Naive thymus-derived CD8-positive, alpha-beta T cell (primary cell): ENCODE measurements at regions not wholly inside any gene's neighbourhood (a gene's known extent, or its start where the extent isn't known, plus 50 kb on each side); places are given as distances from the start of the nearest gene placed in this dataset.

Experiments
- ATAC-seq, 2 donors: fragments of 150-1000 bp; cut with Tn5 transposase in 1 of 2; sonication (Bioruptor Pico), chemical (Tn5 transposase) in 1 of 2; 1 replicate in 1 of 2; 2 replicates in 1 of 2; pipeline ENCODE4 v1.10.0; 2021; ENCODE audit warnings: mild to moderate bottlenecking in 2 of 2, moderate library complexity in 2 of 2
- POLR2A ChIA-PET: fragments of 350-600 bp; sonication (Branson Sonifier 250); formaldehyde crosslinking; loops from one replicate; lab custom pipeline; 2021; ENCODE audit warnings: antibody characterized with exemption; lab: Charles Lee
- DNase-seq, 10 donors: peaks; one replicate each; pipeline versions ENCODE4 v3.0.0 to v3.0.0-alpha.2; 2020 to 2022
- H3K27ac Mint-ChIP-seq, 10 donors: one replicate each; pipeline ENCODE4 v1.8.0; 2020 to 2022; ENCODE audit warnings: mild to moderate bottlenecking in 10 of 10, mixed read lengths in 10 of 10, moderate library complexity in 4 of 10, inconsistent platforms in 1 of 10
- H3K27me3 Mint-ChIP-seq, 5 donors: one replicate each; pipeline ENCODE4 v1.8.0; 2021 to 2022; ENCODE audit warnings: mixed read lengths in 5 of 5
- H3K36me3 Mint-ChIP-seq, 3 donors: one replicate each; pipeline ENCODE4 v1.8.0; 2020 to 2022; ENCODE audit warnings: mixed read lengths in 3 of 3, mild to moderate bottlenecking in 2 of 3, inconsistent platforms in 1 of 3
- H3K4me1 Mint-ChIP-seq, 4 donors: one replicate each; pipeline ENCODE4 v1.8.0; 2021 to 2022; ENCODE audit warnings: mixed read lengths in 4 of 4
- H3K4me3 Mint-ChIP-seq, 10 donors: one replicate each; pipeline ENCODE4 v1.8.0; 2020 to 2022; ENCODE audit warnings: mild to moderate bottlenecking in 10 of 10, mixed read lengths in 10 of 10, moderate library complexity in 6 of 10, inconsistent platforms in 1 of 10
- H3K9me3 Mint-ChIP-seq, 9 donors: one replicate each; pipeline ENCODE4 v1.8.0; 2020 to 2022; ENCODE audit warnings: mixed read lengths in 9 of 9, mild to moderate bottlenecking in 3 of 9, inconsistent platforms in 1 of 9, moderate library complexity in 1 of 9

GRCh38 chr18:46418663-46419260 is 238.3 kb downstream of the LOXHD1 start:
- ATAC-seq (no peak), DNase-seq (no peak)
- Mint-ChIP-seq H3K4me3 (no peak overlapping the region), H3K4me1 (peaks cover 2 to 17% (median 14%) of the 10 kb centered on the region in 4 donors), H3K36me3 (no peaks in the 10 kb centered on the region), H3K27ac (peak overlapping the region in 2 of 10 donors; percentile 14 to 75), H3K27me3 (no peaks in the 10 kb centered on the region), H3K9me3 (no peaks in the 10 kb centered on the region)
- POLR2A ChIA-PET: no interaction called here

GRCh38 chr18:46419391-46420141 is 237.5 kb downstream of the LOXHD1 start:
- Mint-ChIP-seq H3K27me3 (no peaks in the 10 kb centered on the region), H3K27ac (peak overlapping the region in 3 of 10 donors; percentile 14 to 70 (median 14)), H3K9me3 (no peaks in the 10 kb centered on the region), H3K36me3 (no peaks in the 10 kb centered on the region), H3K4me3 (no peak overlapping the region), H3K4me1 (peaks cover 2 to 17% (median 14%) of the 10 kb centered on the region in 4 donors)
- DNase-seq (no peak), ATAC-seq (no peak)
- POLR2A ChIA-PET: no interaction called here

DNA sequence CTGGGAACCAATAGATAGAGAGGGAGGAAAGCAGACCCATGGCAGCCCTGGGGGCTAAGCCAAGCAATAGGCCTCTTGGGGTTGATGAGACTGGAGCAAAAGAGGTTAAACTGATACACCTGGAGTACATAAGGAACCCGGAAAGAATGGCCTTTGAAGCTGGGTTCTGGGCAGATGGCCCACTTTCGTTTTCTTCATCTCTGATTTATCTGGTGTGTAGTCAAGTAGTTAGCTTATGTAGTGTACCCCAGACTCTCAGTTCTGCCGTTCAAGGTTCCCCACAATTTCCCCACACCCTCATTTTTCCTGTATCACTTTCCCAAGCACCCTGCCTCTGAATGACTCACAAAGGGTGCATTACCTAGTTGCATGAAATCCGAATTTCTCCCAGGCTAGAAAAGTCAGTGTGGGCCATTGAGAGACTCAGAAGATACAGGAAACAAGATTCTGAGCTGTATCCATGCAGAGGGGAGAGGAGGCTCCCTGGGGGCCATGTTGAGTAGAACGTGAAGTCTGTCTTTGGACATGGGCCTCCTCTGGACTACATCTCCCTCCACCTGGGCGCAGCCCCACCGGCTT is 235.0 kb downstream of the LOXHD1 start:
- Mint-ChIP-seq H3K27me3 (peaks cover 0 to 3% (median 0%) of the 10 kb centered on the region in 5 donors), H3K27ac (peak overlapping the region in 1 of 10 donors; percentile 45), H3K9me3 (no peaks in the 10 kb centered on the region), H3K4me1 (peaks cover 2 to 17% (median 14%) of the 10 kb centered on the region in 4 donors), H3K36me3 (no peaks in the 10 kb centered on the region), H3K4me3 (peak overlapping the region in 1 of 10 donors; percentile 43)
- ATAC-seq (no peak), DNase-seq (no peak)
- POLR2A ChIA-PET: no interaction called here

DNA sequence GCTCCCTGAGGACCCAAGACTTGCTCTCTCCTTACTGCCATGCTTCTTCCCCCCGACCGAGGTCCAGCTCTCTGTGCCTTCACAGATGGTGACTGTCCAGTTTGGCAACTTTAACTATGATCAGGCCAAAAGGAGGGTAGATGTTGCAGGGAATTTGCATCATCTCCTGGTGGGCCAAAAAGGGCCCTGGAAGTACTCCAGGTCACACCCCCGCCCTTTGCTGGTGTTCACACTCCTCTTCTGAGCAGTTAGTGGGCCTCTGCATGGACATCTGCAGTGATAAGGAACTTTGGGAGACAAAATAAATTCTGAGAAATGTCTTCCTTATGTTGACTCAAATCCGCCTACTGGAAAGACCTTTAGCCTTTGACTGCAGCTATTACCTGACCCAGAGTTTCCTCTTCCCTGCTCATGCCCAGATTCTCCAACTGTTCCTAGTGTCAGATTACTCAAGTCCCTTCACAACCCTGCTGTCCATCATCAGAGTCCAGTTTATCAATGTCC is 234.4 kb downstream of the LOXHD1 start:
- Mint-ChIP-seq H3K27ac (no peak overlapping the region), H3K4me3 (no peak overlapping the region), H3K36me3 (no peaks in the 10 kb centered on the region), H3K9me3 (no peaks in the 10 kb centered on the region), H3K4me1 (peaks cover 2 to 17% (median 14%) of the 10 kb centered on the region in 4 donors), H3K27me3 (peaks cover 0 to 3% (median 0%) of the 10 kb centered on the region in 5 donors)
- DNase-seq (no peak), ATAC-seq (no peak)
- POLR2A ChIA-PET: no interaction called here

- POLR2A ChIA-PET: no interaction called here
- H3K4me3 Mint-ChIP-seq: no peak overlapping the region
- peaks cover 2 to 17% (median 14%) of the 10 kb centered on the region in 4 donors for H3K4me1 Mint-ChIP-seq
- DNase-seq (no peak), ATAC-seq (no peak)
- no peak overlapping the region for H3K27ac Mint-ChIP-seq
- H3K36me3 Mint-ChIP-seq: no peaks in the 10 kb centered on the region
- peaks cover 0 to 3% (median 0%) of the 10 kb centered on the region in 5 donors for H3K27me3 Mint-ChIP-seq
- H3K9me3 Mint-ChIP-seq: no peaks in the 10 kb centered on the region
Measured at GRCh38 chr18:46423226-46423805, 233.7 kb downstream of the LOXHD1 start.

DNA sequence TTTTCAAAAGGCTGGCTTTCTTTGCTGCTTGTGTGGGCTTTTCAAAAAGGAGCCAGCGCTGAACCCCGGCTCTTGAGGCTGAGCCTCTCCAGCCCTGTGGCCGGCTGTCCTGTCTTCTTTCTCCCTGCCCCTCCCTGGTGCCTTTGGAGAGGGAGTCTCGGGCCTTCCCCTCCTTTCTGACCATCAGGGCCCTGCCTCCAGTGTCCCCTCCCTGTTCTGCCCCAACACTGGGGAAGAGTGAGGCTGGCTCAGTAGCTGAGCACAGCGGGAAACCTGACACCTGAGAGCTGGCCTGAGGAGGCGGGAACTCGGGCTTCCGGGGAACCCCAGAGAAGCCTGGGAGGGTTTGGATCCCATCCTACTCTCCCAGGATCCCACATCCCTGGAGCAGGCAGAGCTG is 232.1 kb downstream of the LOXHD1 start:
- Mint-ChIP-seq H3K27me3 (peaks cover 0 to 3% (median 0%) of the 10 kb centered on the region in 5 donors), H3K9me3 (no peaks in the 10 kb centered on the region), H3K27ac (no peak overlapping the region), H3K4me1 (peaks cover under 1 to 3% (median 2%) of the 10 kb centered on the region in 4 donors), H3K4me3 (no peak overlapping the region), H3K36me3 (no peaks in the 10 kb centered on the region)
- POLR2A ChIA-PET: no interaction called here
- no peak for ATAC-seq
- DNase-seq: no peak

DNA sequence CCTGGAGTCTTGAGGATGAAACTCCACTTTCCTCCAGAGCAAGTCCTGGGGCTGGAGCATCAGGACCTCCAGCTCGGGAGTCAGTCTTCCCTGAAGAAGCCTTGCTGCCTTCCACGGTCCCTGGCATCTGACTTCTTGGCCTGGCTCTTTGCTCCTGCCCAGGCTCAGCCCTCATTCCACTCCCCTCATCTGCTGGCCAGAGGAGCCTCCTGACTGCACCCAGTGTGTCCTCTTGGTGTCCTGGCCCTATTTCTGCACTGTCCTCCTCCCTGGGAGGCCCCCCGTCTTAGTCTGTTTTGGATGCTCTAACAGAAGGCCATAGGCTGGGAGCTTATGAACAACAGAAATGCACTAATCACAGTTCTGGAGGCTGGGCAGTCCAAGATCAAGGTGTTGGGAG is 231.5 kb downstream of the LOXHD1 start:
- H3K9me3 Mint-ChIP-seq: no peaks in the 10 kb centered on the region
- peaks cover 0 to 3% (median under 1%) of the 10 kb centered on the region in 4 donors for H3K4me1 Mint-ChIP-seq
- peaks cover 0 to 5% (median 0%) of the 10 kb centered on the region in 5 donors for H3K27me3 Mint-ChIP-seq
- ATAC-seq (no peak), DNase-seq (no peak)
- POLR2A ChIA-PET: no interaction called here
- H3K27ac Mint-ChIP-seq: no peak overlapping the region
- H3K36me3 Mint-ChIP-seq: no peaks in the 10 kb centered on the region
- H3K4me3 Mint-ChIP-seq: no peak overlapping the region

- H3K27ac Mint-ChIP-seq: no peak overlapping the region
- H3K4me1 Mint-ChIP-seq: peaks cover 0 to 3% (median under 1%) of the 10 kb centered on the region in 4 donors
- H3K4me3 Mint-ChIP-seq: no peak overlapping the region
- POLR2A ChIA-PET: no interaction called here
- no peaks in the 10 kb centered on the region for H3K36me3 Mint-ChIP-seq
- DNase-seq (no peak), ATAC-seq (no peak)
- H3K27me3 Mint-ChIP-seq: peaks cover 0 to 9% (median 0%) of the 10 kb centered on the region in 5 donors
- no peaks in the 10 kb centered on the region for H3K9me3 Mint-ChIP-seq
Measured at GRCh38 chr18:46426021-46426678, 230.9 kb downstream of the LOXHD1 start.

DNA sequence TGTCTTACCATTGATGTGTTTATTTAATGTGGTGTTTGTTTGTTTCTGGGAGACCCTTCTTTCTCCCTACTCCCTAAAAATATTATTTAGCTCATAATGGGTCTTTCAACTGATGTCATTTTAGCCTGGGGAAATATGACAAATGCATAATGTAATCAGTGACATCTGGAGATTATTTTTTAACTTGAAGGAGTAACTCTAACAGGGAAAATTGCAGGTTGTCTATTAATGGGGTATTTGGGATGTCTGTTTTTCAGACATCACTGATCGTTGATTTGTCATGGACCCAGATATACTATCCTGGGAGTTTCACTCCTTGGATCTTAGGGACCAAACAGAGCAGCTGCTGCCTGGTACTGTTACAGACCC is 230.4 kb downstream of the LOXHD1 start:
- POLR2A ChIA-PET: no interaction called here
- DNase-seq (no peak), ATAC-seq (no peak)
- H3K27me3 Mint-ChIP-seq: peaks cover 0 to 12% (median 0%) of the 10 kb centered on the region in 5 donors
- H3K4me3 Mint-ChIP-seq: no peak overlapping the region
- H3K36me3 Mint-ChIP-seq: no peaks in the 10 kb centered on the region
- H3K27ac Mint-ChIP-seq: no peak overlapping the region
- H3K4me1 Mint-ChIP-seq: peaks cover 0 to 3% (median under 1%) of the 10 kb centered on the region in 4 donors
- no peaks in the 10 kb centered on the region for H3K9me3 Mint-ChIP-seq
